HepG2 (cell line): ENCODE measurements at regions not wholly inside any gene's neighbourhood (a gene's known extent, or its start where the extent isn't known, plus 50 kb on each side); places are given as distances from the start of the nearest gene placed in this dataset.

Experiments used
- ATAC-seq: fragments of 200-7000 bp; cut with Tn5 transposase; 3 replicates; pipeline ENCODE4 v1.9.1; 2020; ENCODE audit warnings: mild to moderate bottlenecking, moderate library complexity
- BruUV-seq: library from RNA; stranded (reverse); fragments of 400-500 nt; replicated peaks from 2 replicates; lab custom pipeline; 2021; lab: Mats Ljungman, UMichigan
- CTCF ChIA-PET: fragments of 300-600 bp; formaldehyde crosslinking; extraction: SDS; loops from one replicate; lab custom pipeline; 2021; ENCODE audit warnings: low total read pairs, inconsistent platforms, low intra/inter-chr PET ratio; lab: Yijun Ruan, JAX
- POLR2A ChIA-PET: fragments of 350-600 bp; sonication (Branson Sonifier 250); formaldehyde crosslinking; loops from one replicate; lab custom pipeline; 2020; ENCODE audit warnings: antibody characterized with exemption, inconsistent platforms; lab: Yijun Ruan, JAX
- DNase-seq: peaks from one replicate; pipeline ENCODE4 v3.0.0-alpha.2; 2015; ENCODE audit warnings: low spot score
- FAIRE-seq: peaks from 3 replicates; lab custom pipeline; 2011; peaks lifted over from hg19 to GRCh38; lab: Jason Lieb, UNC
- H2AFZ ChIP-seq: one replicate; pipeline ENCODE4 v1.6.1; 2011; ENCODE audit warnings: low read length, inconsistent platforms
- H3K27ac ChIP-seq: fragments of 300-600 bp; 3 replicates; pipeline ENCODE4 v1.8.0; 2011; ENCODE audit warnings: mixed run types, mild to moderate bottlenecking, mixed read lengths, low read length, inconsistent platforms; ENCODE audit not compliant: insufficient read depth; ENCODE audit errors: extremely low read length
- H3K27me3 ChIP-seq, 2 experiments: fragments of 200-600 bp in 1 of 2; 2 replicates in 1 of 2; 3 replicates in 1 of 2; pipeline versions ENCODE4 v1.6.0 to v1.8.0; 2011; ENCODE audit warnings: low read length in 2 of 2, mild to moderate bottlenecking in 2 of 2, moderate library complexity in 2 of 2, inconsistent platforms in 1 of 2; ENCODE audit not compliant: insufficient read depth in 2 of 2, control insufficient read depth in 1 of 2
- H3K36me3 ChIP-seq, 2 experiments: fragments of 200-600 bp in 1 of 2; replicated peaks in 1 of 2; 2 replicates in 1 of 2; 3 replicates in 1 of 2; pipeline versions ENCODE4 v1.5.1 to v1.8.0; 2011; ENCODE audit warnings: low read length in 2 of 2, inconsistent platforms in 1 of 2; ENCODE audit not compliant: insufficient read depth in 2 of 2, control insufficient read depth in 1 of 2
- H3K4me1 ChIP-seq: 2 replicates; pipeline ENCODE4 v1.5.1; 2012; ENCODE audit warnings: low read length, inconsistent platforms; ENCODE audit not compliant: insufficient read depth
- H3K4me2 ChIP-seq: 2 replicates; pipeline ENCODE4 v1.6.0; 2011; ENCODE audit warnings: low read depth, low read length, inconsistent platforms
- H3K4me3 ChIP-seq, 3 experiments: fragments of 200-600 bp in 1 of 3; sonication (generic), shearing (Covaris generic) in 1 of 3; replicated peaks in 1 of 3; 2 replicates each; pipeline ENCODE4 v1.5.1; 2011 to 2016; ENCODE audit warnings: low read length in 3 of 3, inconsistent platforms in 2 of 3, low read depth in 2 of 3, mild to moderate bottlenecking in 2 of 3, control low read depth in 1 of 3, mixed read lengths in 1 of 3; ENCODE audit not compliant: insufficient read depth in 1 of 3
- H3K79me2 ChIP-seq: one replicate; pipeline ENCODE4 v1.6.1; 2011; ENCODE audit warnings: low read length, inconsistent platforms; ENCODE audit not compliant: insufficient read depth
- H3K9ac ChIP-seq: 2 replicates; pipeline ENCODE4 v1.6.0; 2011; ENCODE audit warnings: mild to moderate bottlenecking, low read depth, low read length, inconsistent platforms; ENCODE audit not compliant: insufficient read depth
- H3K9me3 ChIP-seq: 2 replicates; pipeline ENCODE4 v1.5.1; 2012; ENCODE audit warnings: mild to moderate bottlenecking, low read length
- H4K20me1 ChIP-seq: 2 replicates; pipeline ENCODE4 v1.6.0; 2011; ENCODE audit warnings: inconsistent platforms, mild to moderate bottlenecking, low read length, moderate library complexity; ENCODE audit not compliant: insufficient read depth
- ARNTL ChIP-seq: sonication (generic); formaldehyde crosslinking; IDR thresholded peaks from 2 replicates; pipeline ENCODE4 v1.4.0; 2020; ENCODE audit warnings: mild to moderate bottlenecking, missing genetic modification reagents
- CBFB ChIP-seq: sonication (generic); formaldehyde crosslinking; IDR thresholded peaks from 2 replicates; pipeline ENCODE4 v1.4.0; 2020; ENCODE audit warnings: missing genetic modification reagents
- IKZF1 ChIP-seq: fragments of 450-650 bp; IDR thresholded peaks from 2 replicates; pipeline ENCODE4 v1.7.1; 2016
- MTF1 ChIP-seq: sonication (generic); formaldehyde crosslinking; IDR thresholded peaks from 2 replicates; pipeline ENCODE4 v1.5.0; 2020; ENCODE audit warnings: missing genetic modification reagents
- PAF1 ChIP-seq: IDR thresholded peaks from 2 replicates; pipeline ENCODE4 v1.6.1; 2016; ENCODE audit warnings: missing genetic modification reagents, missing compliant biosample characterization
- POLR2G ChIP-seq: fragments of 200-400 bp; formaldehyde crosslinking; IDR thresholded peaks from 2 replicates; pipeline ENCODE4 v1.6.1; 2018; ENCODE audit warnings: mild to moderate bottlenecking, low read depth, low read length, moderate library complexity
- ZFP1 ChIP-seq: IDR thresholded peaks from 2 replicates; pipeline ENCODE4 v1.6.1; 2016
- WGBS: methylation state at CpG from one replicate; pipeline ENCODE4 v1.1.6; 2017; ENCODE audit warnings: low lambda C conversion rate; 5-methylcytosine and 5-hydroxymethylcytosine counted together
- in situ Hi-C: cut with HindIII; loops from 2 replicates; pipeline ENCODE4 v1.10.0; 2017; ENCODE audit warnings: low pct_unique_long_range_greater_than_20kb; ENCODE audit not compliant: extremely low pct_ligation_motif_present
- intact Hi-C: fragments of 100-400 bp; cut with micrococcal nuclease; formaldehyde crosslinking; loops from one replicate; pipeline ENCODE4 v1.10.0; 2022; ENCODE audit not compliant: unreplicated experiment
- TF ChIP-seq, protein P1 (sequence below): sonication (generic); formaldehyde crosslinking; conservative IDR thresholded peaks from 2 replicates; pipeline ENCODE4 v1.8.0; 2022; ENCODE audit warnings: missing genetic modification reagents
- TF ChIP-seq, protein P2 (sequence below): sonication (generic); formaldehyde crosslinking; IDR thresholded peaks from 2 replicates; pipeline ENCODE4 v1.8.1; 2023; ENCODE audit warnings: mild to moderate bottlenecking, missing genetic modification reagents, borderline replicate concordance

DNA sequence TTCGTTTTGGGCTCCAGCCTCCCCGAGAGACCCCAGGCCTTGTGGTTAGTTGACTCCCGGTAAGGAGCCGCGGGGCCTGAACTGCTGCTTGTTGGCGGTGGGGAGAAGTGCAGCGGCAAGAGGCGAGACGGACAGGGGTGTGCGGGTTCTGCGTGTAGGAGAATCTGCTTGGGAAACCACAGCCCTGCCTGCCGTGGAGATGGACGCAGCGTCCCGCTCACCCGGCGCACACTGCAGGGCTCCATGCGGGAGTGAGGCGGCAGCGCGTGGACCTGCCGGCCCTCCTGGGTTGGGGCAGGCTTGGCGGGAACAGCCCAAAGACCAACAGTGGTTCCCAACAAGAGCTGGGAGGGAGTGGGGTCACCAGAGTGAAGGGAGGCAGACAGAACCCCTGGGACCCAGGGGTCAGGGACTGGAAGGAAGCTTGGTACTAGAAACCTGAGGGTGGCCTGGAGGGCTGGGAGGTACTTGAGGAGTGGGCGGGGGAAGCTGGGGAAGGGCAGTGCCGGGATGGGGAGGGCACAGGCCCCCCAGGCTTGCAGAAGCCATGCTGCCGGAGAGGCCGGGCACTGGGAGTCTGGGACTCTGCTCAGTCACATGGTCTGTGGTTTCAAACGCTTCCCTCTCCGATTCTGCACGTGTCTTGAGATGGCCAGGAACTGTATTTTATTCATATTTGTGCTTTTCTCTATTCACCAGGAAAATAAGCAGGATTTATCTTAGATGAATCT, 70.8 kb downstream of the RGS12 start:
- no peak overlapping the region for H3K4me3 ChIP-seq
- CTCF ChIA-PET = no interaction called here
- H3K79me2 ChIP-seq = no peaks in the 10 kb centered on the region
- FAIRE-seq (no peak), ATAC-seq (no peak)
- H2AFZ ChIP-seq = no peak overlapping the region
- no TSS peak for BruUV-seq
- WGBS = 97% methylated on average over 28 of the region's 30 CpGs
- no peaks in the 10 kb centered on the region; a peak in 1 of 5 replicates for H3K36me3 ChIP-seq
- in situ Hi-C loops = no loop called here
- H3K9me3 ChIP-seq = no peaks in the 10 kb centered on the region
- H3K27me3 ChIP-seq = no peaks in the 10 kb centered on the region; a peak in 1 of 5 replicates
- H3K4me2 ChIP-seq = no peak overlapping the region
- POLR2A ChIA-PET = no interaction called here
- H3K27ac ChIP-seq = no peak overlapping the region
- TF ChIP-seq PAF1 = no peak
- no peak for TF ChIP-seq POLR2G
- TF ChIP-seq MTF1 (CRISPR knock-in tag) = no peak
- no peak for TF ChIP-seq CBFB (CRISPR knock-in tag)
- no peak for TF ChIP-seq ARNTL (CRISPR knock-in tag)
- TF ChIP-seq, protein P1, sequence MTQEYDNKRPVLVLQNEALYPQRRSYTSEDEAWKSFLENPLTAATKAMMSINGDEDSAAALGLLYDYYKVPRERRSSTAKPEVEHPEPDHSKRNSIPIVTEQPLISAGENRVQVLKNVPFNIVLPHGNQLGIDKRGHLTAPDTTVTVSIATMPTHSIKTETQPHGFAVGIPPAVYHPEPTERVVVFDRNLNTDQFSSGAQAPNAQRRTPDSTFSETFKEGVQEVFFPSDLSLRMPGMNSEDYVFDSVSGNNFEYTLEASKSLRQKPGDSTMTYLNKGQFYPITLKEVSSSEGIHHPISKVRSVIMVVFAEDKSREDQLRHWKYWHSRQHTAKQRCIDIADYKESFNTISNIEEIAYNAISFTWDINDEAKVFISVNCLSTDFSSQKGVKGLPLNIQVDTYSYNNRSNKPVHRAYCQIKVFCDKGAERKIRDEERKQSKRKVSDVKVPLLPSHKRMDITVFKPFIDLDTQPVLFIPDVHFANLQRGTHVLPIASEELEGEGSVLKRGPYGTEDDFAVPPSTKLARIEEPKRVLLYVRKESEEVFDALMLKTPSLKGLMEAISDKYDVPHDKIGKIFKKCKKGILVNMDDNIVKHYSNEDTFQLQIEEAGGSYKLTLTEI = no peak
- TF ChIP-seq, protein P2, sequence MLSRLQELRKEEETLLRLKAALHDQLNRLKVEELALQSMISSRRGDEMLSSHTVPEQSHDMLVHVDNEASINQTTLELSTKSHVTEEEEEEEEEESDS (CRISPR knock-in tag) = no peak
- no peak for TF ChIP-seq IKZF1
- no peak for TF ChIP-seq ZFP1 (CRISPR knock-in tag)
- TF ChIP-seq, all 625 proteins: peak for 0
- no peak overlapping the region for H3K9ac ChIP-seq
- DNase-seq = no peak
- intact Hi-C loops = no loop called here
- peaks cover 24% of the 10 kb centered on the region for H3K4me1 ChIP-seq
- no peaks in the 10 kb centered on the region for H4K20me1 ChIP-seq
